Glomerular visceral epithelial cell (primary cell): ENCODE measurements at regions not wholly inside any gene's neighbourhood (a gene's known extent, or its start where the extent isn't known, plus 50 kb on each side); places are given as distances from the start of the nearest gene placed in this dataset.
A peak's percentile ranks its signal among the peaks of the same experiment; 100 is the strongest.
"Not testable (repeated sequence)": the region's sequence is repeated elsewhere in the genome, so short reads cannot be mapped to it uniquely, and the experiment has no call there.

Source experiments
- DNase-seq: peaks from one replicate; pipeline ENCODE4 v3.0.0-alpha.2; 2016; ENCODE audit errors: extremely low spot score

DNA sequence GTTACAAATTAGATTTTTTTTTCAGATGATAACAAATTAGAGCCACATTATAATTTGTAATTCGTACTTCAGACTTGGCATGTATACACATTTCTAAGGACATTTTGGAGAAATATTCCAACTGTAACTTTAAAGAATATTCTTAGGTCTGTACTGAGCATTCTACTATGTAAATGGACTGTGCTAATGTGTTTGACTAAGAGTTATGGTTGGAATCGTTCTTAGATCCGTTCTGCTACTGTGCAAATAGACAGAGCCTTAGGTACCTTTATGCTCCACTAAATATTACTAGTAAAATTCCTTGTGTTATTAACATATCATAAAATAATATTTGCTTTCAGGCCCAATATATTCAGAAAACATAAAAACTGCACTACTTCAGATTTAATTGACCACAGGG lies 1180.0 kb upstream of the TENM3 start:
- DNase-seq = no peak

- DNase-seq = no peak
These were observed 1165.9 kb upstream of the TENM3 start for GRCh38 chr4:181077341-181077740.

GRCh38 chr4:181078196-181078595 lies 1165.0 kb upstream of the TENM3 start:
- DNase-seq = peak; percentile 32

DNA sequence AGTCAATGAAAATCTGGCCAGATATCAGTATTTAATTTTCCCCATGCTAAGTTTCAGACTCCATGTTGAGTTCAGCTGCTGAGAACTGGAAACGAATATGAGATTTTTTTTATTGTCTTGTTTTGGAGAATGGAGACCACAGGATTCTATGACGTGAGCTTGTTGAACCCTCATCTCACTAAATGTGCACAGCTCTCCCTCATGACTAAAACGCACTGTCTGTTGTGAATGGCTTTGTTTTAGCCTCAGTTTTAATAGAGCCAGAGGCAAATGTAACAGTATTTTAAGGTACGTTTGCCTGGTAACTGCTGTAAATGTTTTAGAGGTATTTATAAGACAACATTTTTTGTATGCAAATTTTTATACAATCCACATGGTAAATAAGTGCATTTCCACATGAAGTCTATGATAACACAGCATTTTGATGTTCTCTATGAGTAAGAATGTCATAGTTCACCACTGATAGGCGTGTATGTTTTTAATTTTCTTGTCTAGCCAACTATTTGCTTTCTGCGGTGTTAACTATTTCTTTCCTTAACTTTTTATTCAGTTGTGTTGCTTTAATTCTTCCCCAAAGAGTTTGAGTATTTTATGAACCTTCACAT lies 1159.3 kb upstream of the TENM3 start:
- no peak for DNase-seq

DNA sequence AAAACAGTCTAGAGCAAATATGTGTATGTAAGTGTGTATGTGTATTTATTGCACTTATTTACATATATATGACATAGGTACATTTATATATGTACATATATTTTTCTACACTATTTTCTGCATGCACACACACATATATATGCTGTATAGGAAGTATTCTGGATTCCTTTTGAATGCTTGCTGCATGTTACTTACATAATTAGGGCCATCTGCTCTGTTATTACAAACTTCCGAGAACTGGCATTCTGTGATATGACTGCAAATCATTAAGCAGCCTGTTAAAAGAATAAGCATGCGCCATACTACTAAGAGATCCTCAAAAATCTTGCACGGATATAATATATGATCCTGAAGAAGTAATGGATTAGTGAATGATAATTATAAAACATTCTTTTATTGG lies 1157.6 kb upstream of the TENM3 start:
- no peak for DNase-seq

- DNase-seq = no peak
These were observed 1137.7 kb upstream of the TENM3 start for GRCh38 chr4:181105487-181105886.

DNA sequence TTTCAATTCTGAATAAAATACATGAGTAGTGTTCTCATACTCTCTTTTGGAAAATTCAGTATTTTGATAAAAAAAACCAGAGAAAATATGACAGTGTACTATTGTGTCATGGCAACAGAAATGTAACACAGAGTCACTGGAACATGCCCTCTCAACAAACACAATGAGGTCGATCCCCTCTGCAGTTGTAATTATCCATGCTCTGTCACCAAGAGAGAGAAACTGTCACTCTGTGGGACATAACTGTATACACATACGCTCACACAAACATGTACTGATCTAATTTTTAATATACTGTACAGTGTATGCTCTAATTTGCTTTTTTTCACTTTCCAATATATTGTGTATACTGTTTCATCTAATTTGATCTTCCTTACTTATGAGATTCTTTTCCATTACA lies 1136.8 kb upstream of the TENM3 start:
- no peak for DNase-seq

DNA sequence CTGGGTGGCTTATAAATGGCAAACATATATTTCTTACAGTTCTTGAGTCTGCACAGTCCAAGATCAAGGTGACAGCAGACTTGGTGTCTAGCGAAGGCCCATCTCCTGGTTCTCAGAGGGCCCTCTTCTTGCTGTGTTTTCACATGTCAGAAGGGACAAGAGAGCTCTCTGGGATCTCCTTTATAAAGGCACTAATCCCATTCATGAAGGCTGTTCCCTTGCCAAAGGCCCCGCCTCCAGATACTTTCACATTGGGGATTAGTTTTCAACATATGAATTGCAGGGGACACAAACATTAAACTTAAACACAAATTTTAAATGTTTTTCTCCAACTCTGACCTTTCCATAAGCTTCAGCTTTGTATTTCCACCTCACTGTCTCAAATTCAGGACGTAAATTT lies 1135.0 kb upstream of the TENM3 start:
- DNase-seq = no peak

DNA sequence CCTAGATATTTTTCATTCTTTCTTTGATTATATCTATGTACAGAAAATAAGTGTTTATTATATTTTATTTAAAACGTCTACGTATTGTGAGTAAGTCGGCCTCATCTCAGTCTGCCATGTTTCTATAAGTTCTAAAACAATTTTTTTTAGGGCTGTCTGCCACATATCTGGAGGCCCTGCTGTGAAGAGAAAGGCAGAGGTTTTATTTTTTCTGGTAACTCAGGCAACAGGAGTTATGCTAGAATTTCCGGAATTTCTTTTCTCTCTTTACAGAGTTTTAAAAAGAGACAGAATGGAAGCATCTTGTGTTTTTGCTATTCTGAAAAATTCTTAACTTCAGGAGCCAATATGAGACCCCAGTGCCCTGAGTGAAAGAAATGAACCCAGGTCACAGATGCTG lies 1124.0 kb upstream of the TENM3 start:
- no peak for DNase-seq

- DNase-seq = no peak
These were observed 1121.5 kb upstream of the TENM3 start for GRCh38 chr4:181121733-181122132.

DNA sequence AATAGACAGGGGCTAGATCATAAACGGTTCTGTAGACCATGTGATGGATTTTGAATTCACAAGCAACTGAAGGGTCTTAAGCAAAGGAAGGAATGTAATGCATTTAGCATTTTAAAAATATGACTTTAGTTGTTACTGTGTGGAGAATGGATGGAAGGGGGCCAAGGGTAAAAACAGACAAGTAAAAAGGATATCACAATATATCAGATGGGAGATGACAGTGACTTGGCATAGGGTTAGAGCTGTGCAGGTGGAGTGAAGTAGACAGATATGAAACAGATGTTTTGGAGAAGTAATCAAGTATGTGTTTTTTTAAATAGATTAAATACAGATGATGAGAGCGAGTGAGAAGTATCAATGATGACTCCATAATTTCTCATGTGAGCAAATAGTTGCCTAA lies 1116.0 kb upstream of the TENM3 start:
- DNase-seq = no peak

GRCh38 chr4:181130317-181130716 lies 1112.9 kb upstream of the TENM3 start:
- not testable (repeated sequence) for DNase-seq

DNA sequence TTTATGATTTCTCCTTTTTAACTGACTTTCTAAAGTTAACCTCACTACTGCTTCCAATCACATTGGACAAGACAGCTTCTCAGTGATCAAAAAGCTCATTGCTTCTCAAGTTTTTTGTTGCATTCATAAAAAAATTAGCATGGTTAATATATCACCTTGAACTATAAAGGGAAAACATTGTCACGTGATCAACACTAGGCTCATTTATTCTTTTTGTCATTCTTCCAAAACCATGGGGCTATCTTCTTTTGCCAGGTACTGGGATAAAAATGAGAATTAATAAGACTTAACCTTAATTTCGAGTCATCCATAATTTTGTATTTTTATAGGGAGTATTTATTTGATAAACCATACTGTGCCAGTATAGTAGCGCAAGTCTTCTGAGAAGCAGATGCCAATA lies 1105.9 kb upstream of the TENM3 start:
- DNase-seq = no peak

DNA sequence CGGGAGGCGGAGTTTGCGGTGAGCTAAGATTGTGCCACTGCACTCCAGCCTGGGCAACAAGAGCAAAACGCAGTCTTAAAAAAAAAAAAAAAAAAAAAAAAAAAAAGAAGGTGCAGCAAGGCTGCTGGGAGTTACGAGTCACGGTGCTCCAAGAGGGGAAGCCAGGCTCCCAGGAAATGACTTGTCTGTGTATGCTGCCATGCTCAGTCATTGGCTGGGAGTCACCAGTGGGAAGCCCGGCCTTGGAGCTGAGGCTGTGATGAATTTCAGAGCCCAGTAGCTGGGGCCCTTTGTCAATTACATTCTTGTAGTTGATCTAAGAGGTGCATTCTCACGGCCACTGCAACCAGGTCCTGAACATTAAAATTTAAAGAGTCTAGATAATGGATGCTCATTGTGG lies 1105.1 kb upstream of the TENM3 start:
- no peak for DNase-seq

DNA sequence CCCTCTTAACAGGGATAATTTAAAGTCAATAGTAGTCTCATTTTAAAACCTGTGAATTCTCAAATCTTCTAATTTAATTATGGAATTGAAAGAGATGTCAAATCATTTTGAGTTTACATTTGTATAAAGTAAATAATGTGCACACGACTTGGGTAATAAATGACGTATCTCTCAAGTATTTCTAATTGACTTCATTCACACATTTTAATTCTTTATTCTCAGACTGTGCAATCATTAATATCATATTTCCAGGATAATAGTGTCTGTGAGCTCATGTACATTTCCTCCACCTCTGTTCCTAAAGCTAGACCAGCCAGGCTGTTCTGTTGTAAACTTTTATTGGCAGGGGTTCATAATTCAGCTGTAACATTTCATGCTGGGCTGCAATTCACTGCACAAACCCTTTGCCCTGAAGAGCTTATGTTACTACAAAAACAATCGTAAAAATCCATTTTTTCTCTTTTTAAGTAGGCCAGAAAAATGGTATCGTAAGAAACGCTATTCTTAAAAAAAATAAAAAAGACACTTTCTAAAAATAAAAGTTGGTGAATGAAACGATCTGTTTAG lies 1103.1 kb upstream of the TENM3 start:
- no peak for DNase-seq

GRCh38 chr4:181143250-181143854 lies 1099.8 kb upstream of the TENM3 start:
- DNase-seq = peak; percentile 80

GRCh38 chr4:181146051-181146450 lies 1097.2 kb upstream of the TENM3 start:
- no peak for DNase-seq

- DNase-seq = no peak
These were observed 1095.7 kb upstream of the TENM3 start for GRCh38 chr4:181147416-181147951.

DNA sequence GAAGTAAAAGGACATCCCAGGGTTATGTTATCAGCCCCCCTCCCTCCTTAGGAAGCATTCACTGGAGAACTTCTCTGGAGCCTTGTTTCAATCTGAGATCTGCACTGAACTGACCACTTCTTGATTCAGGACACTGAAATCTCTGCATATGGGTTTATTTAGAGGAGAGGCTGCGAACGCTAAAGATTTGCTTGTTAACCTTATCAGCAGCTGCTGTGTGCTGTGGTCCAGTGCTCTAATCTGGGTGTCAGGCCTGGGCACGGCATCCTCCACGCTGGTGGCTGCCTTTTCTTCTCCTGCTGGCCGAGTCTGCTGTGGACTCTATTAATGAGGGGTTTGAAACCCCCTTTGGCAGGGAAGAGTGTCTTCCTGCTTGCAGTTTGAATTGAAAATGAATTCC lies 1094.7 kb upstream of the TENM3 start:
- no peak for DNase-seq

DNA sequence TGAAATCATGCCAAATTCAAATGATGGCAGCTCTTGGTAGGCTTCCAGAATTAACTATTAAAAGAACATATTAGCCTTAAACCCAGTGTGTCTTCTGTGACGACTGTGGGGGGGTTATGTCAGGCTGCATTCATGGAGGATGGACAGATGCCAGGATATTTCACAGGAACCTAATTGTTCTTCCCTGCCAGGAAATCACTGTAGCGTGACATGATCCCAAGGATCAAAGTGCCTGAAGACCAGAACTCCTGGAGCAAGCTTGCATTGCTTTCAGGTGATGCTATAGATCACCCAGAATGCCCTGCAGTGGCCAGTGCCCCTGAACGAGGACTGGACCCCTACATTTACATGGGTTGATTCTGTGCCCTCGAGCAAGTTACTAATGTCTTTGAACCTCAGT lies 1093.0 kb upstream of the TENM3 start:
- peak; percentile 85 for DNase-seq

DNA sequence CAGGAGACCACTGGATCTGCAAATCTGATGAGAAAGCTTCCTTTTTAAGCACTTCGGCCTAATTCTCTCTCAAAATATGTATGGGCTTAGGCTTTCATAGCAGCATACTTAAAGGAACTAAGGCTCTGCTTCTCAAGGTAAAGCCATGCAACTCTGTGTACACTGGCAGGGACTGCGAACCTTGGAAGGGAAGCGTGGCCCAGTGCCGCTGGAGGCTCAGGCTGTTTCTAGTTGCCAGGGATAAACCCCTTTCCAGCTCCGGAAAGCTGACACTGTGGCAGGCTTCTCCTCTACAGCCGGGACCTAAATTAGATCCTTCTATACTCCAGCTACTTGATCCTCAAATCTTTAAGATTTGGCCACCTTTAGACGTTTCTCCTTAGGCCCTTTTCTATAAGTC lies 1091.3 kb upstream of the TENM3 start:
- DNase-seq = no peak

- no peak for DNase-seq
These were observed 1085.6 kb upstream of the TENM3 start for GRCh38 chr4:181157647-181158046.

GRCh38 chr4:181158971-181159370 lies 1084.2 kb upstream of the TENM3 start:
- DNase-seq = no peak
